Lung (tissue), 11 donors: ENCODE measurements at regions not wholly inside any gene's neighbourhood (a gene's known extent, or its start where the extent isn't known, plus 50 kb on each side); places are given as distances from the start of the nearest gene placed in this dataset.

Source experiments
- ATAC-seq: fragments of 200-7000 bp; cut with Tn5 transposase; one replicate; pipeline ENCODE4 v1.9.1; 2020; ENCODE audit warnings: moderate number of reproducible peaks; ENCODE audit not compliant: insufficient read depth, low FRiP score
- DNase-seq, 3 donors: peaks; one replicate each; pipeline ENCODE4 v3.0.0-alpha.2; 2013 to 2017
- H3K27ac ChIP-seq, 2 donors: one replicate each; pipeline ENCODE4 v1.5.1; 2013; ENCODE audit warnings: mild to moderate bottlenecking in 2 of 2, moderate library complexity in 2 of 2, control low read depth in 1 of 2, inconsistent platforms in 1 of 2, low read depth in 1 of 2, low read length in 1 of 2
- H3K27me3 ChIP-seq, 3 donors: one replicate each; pipeline ENCODE4 v1.5.1; 2013; ENCODE audit warnings: low read length in 2 of 3; ENCODE audit not compliant: control insufficient read depth in 3 of 3, insufficient read depth in 3 of 3
- H3K36me3 ChIP-seq, 4 donors: one replicate each; pipeline ENCODE4 v1.5.1; 2013; ENCODE audit warnings: low read length in 4 of 4, mild to moderate bottlenecking in 1 of 4, moderate library complexity in 1 of 4; ENCODE audit not compliant: control insufficient read depth in 4 of 4, insufficient read depth in 4 of 4
- H3K4me1 ChIP-seq, 5 donors: one replicate each; pipeline ENCODE4 v1.5.1; 2013; ENCODE audit warnings: low read length in 5 of 5, mild to moderate bottlenecking in 2 of 5, moderate library complexity in 1 of 5; ENCODE audit not compliant: control insufficient read depth in 5 of 5, insufficient read depth in 5 of 5
- H3K4me3 ChIP-seq: one replicate; pipeline ENCODE4 v1.5.1; 2013; ENCODE audit warnings: mild to moderate bottlenecking, control low read depth, moderate library complexity
- H3K9ac ChIP-seq, 2 donors: one replicate each; pipeline ENCODE4 v1.5.1; 2013; ENCODE audit warnings: low read length in 2 of 2, control low read depth in 1 of 2; ENCODE audit not compliant: insufficient read depth in 1 of 2
- H3K9me3 ChIP-seq, 4 donors: one replicate each; pipeline ENCODE4 v1.5.1; 2013; ENCODE audit warnings: low read length in 3 of 4, mild to moderate bottlenecking in 1 of 4, moderate library complexity in 1 of 4; ENCODE audit not compliant: control insufficient read depth in 4 of 4, insufficient read depth in 3 of 4
- WGBS, 2 donors: extraction: QIAGEN DNeasy Blood & Tissue Kit; methylation state at CpG; one replicate each; pipeline ENCODE4 v1.1.7; 2013; 5-methylcytosine and 5-hydroxymethylcytosine counted together
- TF ChIP-seq, protein P1 (sequence below): IDR thresholded peaks from 2 replicates; pipeline ENCODE4 v1.5.1; 2012; ENCODE audit warnings: mild to moderate bottlenecking; ENCODE audit errors: control extremely low read depth, extremely low read depth
- donor health status: control.
- donor health status: control.
- donor health status: Bipolar disorder and iron deficiency.
- donor health status: healthy.
- donor health status: DM: yes; HTN: yes; CAD: no.

DNA sequence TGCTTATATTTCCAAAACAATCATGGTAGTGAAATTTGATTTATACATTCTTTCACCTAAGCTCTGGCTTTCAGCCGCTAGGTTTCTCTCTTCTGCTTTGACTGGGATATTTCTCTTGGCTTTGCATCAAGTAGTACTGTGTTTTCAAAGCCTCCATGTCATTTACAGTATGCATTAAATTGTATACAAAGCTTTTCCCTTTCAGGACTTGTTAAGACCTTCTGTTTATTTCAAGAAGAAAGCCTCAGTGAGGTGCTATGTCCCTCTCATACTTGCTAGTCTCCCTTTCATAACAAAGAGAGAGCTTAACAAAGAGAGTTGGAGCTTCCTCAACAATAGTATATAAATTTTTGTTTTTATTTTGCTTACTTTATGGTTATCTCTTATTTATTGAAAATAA, 84.2 kb upstream of the SLC25A26 start:
- peaks cover 0 to 6% (median 0%) of the 10 kb centered on the region in 5 donors for H3K4me1 ChIP-seq
- H3K36me3 ChIP-seq, result no peaks in the 10 kb centered on the region
- H3K4me3 ChIP-seq, result no peak overlapping the region
- H3K9me3 ChIP-seq, result no peaks in the 10 kb centered on the region
- ATAC-seq, result no peak
- no peak overlapping the region for H3K9ac ChIP-seq
- no peak overlapping the region for H3K27ac ChIP-seq
- peak in 2 of 3 donors; percentile 8 to 27 for DNase-seq
- H3K27me3 ChIP-seq, result peaks cover 0 to 2% (median 0%) of the 10 kb centered on the region in 3 donors
- TF ChIP-seq, protein P1, sequence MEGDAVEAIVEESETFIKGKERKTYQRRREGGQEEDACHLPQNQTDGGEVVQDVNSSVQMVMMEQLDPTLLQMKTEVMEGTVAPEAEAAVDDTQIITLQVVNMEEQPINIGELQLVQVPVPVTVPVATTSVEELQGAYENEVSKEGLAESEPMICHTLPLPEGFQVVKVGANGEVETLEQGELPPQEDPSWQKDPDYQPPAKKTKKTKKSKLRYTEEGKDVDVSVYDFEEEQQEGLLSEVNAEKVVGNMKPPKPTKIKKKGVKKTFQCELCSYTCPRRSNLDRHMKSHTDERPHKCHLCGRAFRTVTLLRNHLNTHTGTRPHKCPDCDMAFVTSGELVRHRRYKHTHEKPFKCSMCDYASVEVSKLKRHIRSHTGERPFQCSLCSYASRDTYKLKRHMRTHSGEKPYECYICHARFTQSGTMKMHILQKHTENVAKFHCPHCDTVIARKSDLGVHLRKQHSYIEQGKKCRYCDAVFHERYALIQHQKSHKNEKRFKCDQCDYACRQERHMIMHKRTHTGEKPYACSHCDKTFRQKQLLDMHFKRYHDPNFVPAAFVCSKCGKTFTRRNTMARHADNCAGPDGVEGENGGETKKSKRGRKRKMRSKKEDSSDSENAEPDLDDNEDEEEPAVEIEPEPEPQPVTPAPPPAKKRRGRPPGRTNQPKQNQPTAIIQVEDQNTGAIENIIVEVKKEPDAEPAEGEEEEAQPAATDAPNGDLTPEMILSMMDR, result no peak
- 80 to 90% methylated on average over 1 of the region's 1 CpG for WGBS, 2 donors

DNA sequence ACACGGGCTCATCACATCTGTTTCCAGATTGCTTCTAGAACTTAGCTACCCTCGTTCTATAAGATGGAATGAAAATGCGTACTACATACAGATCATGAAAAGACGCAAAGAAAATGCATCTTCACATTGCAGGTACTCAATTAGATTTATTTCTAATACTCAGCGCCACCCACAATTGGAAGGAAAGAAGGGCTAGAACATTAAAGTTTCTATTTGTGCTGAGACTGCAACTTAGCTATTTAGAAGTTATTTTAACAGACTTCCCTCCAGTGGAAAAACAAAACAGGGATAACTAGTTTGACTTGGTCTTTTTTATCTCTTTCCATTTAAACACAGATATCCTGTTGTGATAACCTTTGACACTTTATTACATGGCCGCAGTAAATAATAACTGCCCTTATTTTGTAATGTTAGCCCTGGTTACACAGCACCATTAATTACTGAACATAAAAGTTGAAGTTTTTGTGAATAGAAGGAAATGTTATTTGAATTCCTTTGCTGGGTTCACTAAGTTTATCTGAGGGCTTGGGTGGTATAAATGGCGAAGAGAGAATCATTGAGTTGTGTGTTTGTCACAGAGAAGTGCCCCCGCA, 86.9 kb upstream of the SLC25A26 start:
- 75 to 85% methylated on average over 8 of the region's 8 CpGs for WGBS, 2 donors
- no peak for DNase-seq
- ATAC-seq, result no peak
- Histone ChIP-seq H3K4me1 (peaks cover 0 to 2% (median 0%) of the 10 kb centered on the region in 5 donors), H3K27ac (no peak overlapping the region), H3K27me3 (no peaks in the 10 kb centered on the region), H3K4me3 (no peak overlapping the region), H3K36me3 (no peaks in the 10 kb centered on the region), H3K9ac (no peak overlapping the region), H3K9me3 (no peaks in the 10 kb centered on the region)
- TF ChIP-seq, protein P1, result no peak

DNA sequence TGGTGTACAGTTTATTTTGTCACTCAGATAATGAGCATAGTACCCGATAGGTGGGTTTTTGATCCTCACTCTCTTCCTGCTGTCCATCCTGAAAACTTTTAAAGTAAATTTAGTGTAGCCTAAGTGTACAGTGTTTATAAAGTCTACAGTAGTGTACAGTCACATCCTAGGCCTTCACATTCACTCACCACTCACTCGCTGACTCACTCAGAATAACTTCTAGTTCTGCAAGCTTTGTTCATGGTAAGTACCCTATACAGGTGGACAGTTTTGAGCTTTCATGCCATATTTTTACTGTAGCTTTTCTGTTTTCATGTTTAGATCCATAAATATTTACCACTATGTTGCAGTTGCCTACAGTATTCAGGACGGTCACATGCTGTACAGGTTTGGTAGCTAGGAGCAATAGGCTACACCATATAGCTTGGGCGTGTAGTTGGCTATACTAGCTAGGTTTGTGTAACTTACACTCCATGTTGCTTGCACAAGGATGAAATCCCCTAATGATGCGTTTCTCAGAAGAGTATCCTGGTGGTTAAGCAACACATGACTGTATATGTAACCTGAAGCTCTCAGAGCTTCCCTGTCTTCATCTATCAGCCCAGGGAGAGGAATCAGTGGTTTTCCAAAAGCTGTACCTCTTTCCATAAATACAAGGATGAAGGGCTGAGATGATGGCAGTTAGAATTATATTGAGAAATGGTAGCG, 87.6 kb upstream of the SLC25A26 start:
- no peaks in the 10 kb centered on the region for H3K27me3 ChIP-seq
- no peak overlapping the region for H3K9ac ChIP-seq
- peaks cover 0 to 2% (median 0%) of the 10 kb centered on the region in 5 donors for H3K4me1 ChIP-seq
- TF ChIP-seq, protein P1, result no peak
- ATAC-seq, result no peak
- DNase-seq, result no peak
- no peak overlapping the region for H3K4me3 ChIP-seq
- H3K27ac ChIP-seq, result no peak overlapping the region
- H3K9me3 ChIP-seq, result no peaks in the 10 kb centered on the region
- WGBS, 2 donors, result 92 to 95% methylated on average over 6 of the region's 6 CpGs
- H3K36me3 ChIP-seq, result no peaks in the 10 kb centered on the region
